ENCODE measurements at regions not wholly inside any gene's neighbourhood (a gene's known extent, or its start where the extent isn't known, plus 50 kb on each side); places are given as distances from the start of the nearest gene placed in this dataset.
A peak's percentile ranks its signal among the peaks of the same experiment; 100 is the strongest.
"Not testable (repeated sequence)": the region's sequence is repeated elsewhere in the genome, so short reads cannot be mapped to it uniquely, and the experiment has no call there.

- ATAC-seq: not testable (repeated sequence)
Measured at GRCh38 chr3:8315526-8315925, 186.1 kb upstream of the LMCD1 start.

- no peak for ATAC-seq
Measured at GRCh38 chr3:8317661-8318649, 183.7 kb upstream of the LMCD1 start.

GRCh38 chr3:8319935-8320634 lies 181.5 kb upstream of the LMCD1 start:
- no peak for ATAC-seq

- ATAC-seq: no peak
Measured at GRCh38 chr3:8320711-8321458, 180.7 kb upstream of the LMCD1 start.

- ATAC-seq: peak; percentile 76
Measured at GRCh38 chr3:8324747-8325146, 176.9 kb upstream of the LMCD1 start.

GRCh38 chr3:8325306-8325705 lies 176.3 kb upstream of the LMCD1 start:
- ATAC-seq: no peak

- ATAC-seq: not testable (repeated sequence)
Measured at GRCh38 chr3:8325833-8326232, 175.8 kb upstream of the LMCD1 start.

- ATAC-seq: no peak
Measured at GRCh38 chr3:8327739-8328138, 173.9 kb upstream of the LMCD1 start.

- no peak for ATAC-seq
Measured at GRCh38 chr3:8328967-8329366, 172.7 kb upstream of the LMCD1 start.

- no peak for ATAC-seq
Measured at GRCh38 chr3:8329598-8329997, 172.0 kb upstream of the LMCD1 start.

- ATAC-seq: no peak
Measured at GRCh38 chr3:8336456-8336855, 165.2 kb upstream of the LMCD1 start.

- no peak for ATAC-seq
Measured at GRCh38 chr3:8338424-8338823, 163.2 kb upstream of the LMCD1 start.

GRCh38 chr3:8341821-8342247 lies 159.8 kb upstream of the LMCD1 start:
- no peak for ATAC-seq

GRCh38 chr3:8343058-8343457 lies 158.6 kb upstream of the LMCD1 start:
- ATAC-seq: no peak

GRCh38 chr3:8345398-8345797 lies 156.2 kb upstream of the LMCD1 start:
- no peak for ATAC-seq

GRCh38 chr3:8348076-8348475 lies 153.5 kb upstream of the LMCD1 start:
- ATAC-seq: no peak

- ATAC-seq: no peak
Measured at GRCh38 chr3:8352475-8352874, 149.1 kb upstream of the LMCD1 start.

- no peak for ATAC-seq
Measured at GRCh38 chr3:8353364-8353763, 148.3 kb upstream of the LMCD1 start.

GRCh38 chr3:8355346-8355745 lies 146.3 kb upstream of the LMCD1 start:
- ATAC-seq: no peak

GRCh38 chr3:8356066-8356465 lies 145.6 kb upstream of the LMCD1 start:
- ATAC-seq: not testable (repeated sequence)

GRCh38 chr3:8357859-8358258 lies 143.8 kb upstream of the LMCD1 start:
- no peak for ATAC-seq

GRCh38 chr3:8359133-8359532 lies 142.5 kb upstream of the LMCD1 start:
- ATAC-seq: no peak

- no peak for ATAC-seq
Measured at GRCh38 chr3:8363200-8363599, 138.4 kb upstream of the LMCD1 start.

Data from esophagus mucosa (tissue), 1 donor.